GM12873 (cell line): ENCODE measurements at regions not wholly inside any gene's neighbourhood (a gene's known extent, or its start where the extent isn't known, plus 50 kb on each side); places are given as distances from the start of the nearest gene placed in this dataset.

Experiments used
- CTCF ChIP-seq: IDR thresholded peaks from 2 replicates; pipeline ENCODE4 v1.5.1; 2012; ENCODE audit warnings: low read depth, mild to moderate bottlenecking, moderate library complexity, low read length, control low read depth; ENCODE audit not compliant: insufficient read depth; ENCODE audit errors: missing control alignments

DNA sequence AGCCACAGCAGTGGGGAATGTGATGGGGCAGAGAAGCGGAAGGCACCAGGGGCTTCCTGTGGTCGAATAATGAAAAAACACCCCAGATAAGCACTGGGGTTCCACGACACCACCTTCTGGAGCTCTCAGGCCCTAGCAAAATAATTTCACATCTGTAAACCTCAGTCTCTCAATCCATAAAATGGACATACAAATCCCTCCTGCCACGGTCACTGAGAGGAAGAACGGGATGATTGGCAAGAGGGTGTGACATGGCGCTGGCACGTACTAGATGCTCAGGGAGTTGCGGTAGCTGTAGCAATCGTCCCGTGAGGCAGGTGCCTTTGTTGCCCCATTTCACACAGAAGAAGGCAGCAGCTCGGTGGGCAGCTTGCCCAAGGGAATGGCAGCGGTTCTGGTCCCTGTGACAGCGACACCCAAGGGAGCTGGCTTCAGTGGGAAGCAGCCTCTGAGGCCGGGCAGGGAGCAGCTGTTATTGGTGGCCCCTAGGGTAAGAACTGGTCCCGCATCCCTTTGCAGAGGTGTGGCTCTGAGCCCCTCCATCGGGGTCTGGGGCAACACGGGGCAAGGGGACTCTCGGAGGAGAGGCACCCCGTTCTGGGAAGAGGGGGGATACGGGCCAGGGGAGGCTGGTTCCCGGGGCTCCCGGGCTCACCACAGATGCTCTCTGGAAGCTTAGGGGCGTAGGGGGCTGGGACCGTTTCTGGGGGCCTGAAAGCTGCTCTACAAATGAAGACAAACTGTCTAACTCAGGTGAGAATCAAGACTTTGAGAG, 114.0 kb upstream of the ALDH1A3 start:
- TF ChIP-seq CTCF: no peak

DNA sequence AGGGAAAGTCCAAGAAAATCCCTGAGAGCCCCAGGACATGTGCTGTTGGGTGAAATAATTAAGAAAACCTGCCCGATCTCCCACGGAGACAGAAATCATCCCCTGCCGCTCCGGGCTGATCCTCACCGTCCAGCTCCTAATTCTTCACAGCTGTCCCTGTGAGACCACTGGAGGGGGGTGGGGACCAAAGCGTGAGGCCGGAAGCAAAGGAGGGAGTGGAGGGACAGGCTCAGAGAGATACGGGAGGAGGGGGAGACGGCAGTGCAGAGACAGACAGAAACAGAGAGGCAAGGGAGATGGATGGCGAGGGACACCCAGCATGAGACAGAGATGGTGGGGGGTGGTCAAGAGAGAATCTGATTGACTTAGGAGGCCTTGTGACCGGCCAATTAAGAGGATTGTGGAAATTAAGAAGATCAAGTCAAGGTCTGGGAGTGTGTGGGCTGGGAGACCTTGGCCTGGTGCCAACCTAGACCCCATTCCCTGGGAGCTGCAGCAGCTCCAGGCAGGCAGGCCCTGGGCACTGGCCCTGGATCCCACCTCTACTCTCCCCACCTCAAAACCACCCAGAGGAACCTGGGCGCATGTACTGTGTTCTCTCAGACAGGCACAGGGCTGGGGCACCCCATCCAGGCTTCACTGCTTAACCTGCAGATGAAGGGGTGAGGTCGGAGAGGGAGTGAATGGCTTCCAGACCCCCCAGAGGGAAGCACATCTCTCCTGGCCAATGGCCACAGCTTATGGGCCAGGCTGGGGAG, 113.2 kb upstream of the ALDH1A3 start:
- no peak for TF ChIP-seq CTCF

DNA sequence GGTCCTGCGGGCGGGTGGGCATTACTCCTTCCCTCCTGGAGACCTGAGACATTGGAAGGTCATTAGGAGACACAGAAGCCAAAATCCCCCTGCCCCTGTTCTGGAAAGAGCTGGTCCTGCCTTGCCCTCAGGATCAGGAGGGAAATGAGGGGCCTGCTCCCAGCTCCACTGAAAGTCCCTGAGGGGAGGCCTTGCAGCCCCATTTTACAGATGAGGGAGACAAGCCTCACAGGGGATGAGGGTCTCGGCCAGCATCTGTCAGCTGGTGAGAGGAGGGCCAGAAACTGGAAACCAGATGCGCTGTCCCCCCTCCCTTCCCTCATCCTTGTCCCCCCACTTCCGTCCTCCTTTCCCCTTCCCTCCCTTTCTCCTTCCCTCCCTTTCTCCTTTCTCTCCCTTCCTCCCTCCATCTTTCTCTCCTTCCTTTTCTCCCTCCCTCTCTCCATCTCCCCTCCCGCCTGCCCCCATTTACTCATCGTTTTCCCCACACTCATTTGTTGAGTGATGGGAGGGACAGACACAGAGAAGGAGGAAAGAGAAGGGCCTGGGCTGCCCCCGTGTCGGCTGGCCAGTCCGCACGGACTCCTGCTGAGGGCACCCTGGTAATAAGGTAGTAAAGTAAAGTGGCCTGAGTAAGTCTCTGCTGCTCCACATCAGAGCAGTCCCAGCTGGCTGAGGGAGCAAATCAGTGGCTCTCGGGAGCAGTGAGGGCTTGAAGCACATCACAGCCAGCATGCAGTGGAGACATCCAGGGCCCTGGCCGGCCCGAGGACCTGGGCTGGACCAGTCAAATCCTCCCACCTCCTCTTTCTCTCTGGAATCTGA, 112.4 kb upstream of the ALDH1A3 start:
- no peak for TF ChIP-seq CTCF

GRCh38 chr15:100768501-100768931, 111.1 kb upstream of the ALDH1A3 start:
- no peak for TF ChIP-seq CTCF

- no peak for TF ChIP-seq CTCF
These were observed 110.3 kb upstream of the ALDH1A3 start for GRCh38 chr15:100769043-100769974.

DNA sequence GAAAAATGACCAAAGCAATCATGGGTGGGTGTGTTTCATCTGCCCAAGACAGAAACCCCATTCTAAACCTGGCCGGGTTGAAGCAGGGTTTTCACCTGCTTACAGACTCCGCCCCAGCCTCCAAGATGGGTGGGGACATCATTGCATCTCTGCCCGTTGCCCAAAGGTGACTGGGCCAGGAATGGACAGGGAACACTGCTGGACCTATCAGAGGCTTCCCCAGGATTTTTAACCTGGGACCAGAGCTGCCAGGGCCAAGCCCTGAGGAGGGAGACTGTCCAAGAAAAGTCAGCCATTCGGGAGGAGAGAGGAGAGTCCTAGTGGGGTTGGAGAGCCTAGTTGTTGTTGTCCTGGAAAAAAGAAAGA, 109.7 kb upstream of the ALDH1A3 start:
- no peak for TF ChIP-seq CTCF
